GM23338 (cell line): ENCODE measurements at regions not wholly inside any gene's neighbourhood (a gene's known extent, or its start where the extent isn't known, plus 50 kb on each side); places are given as distances from the start of the nearest gene placed in this dataset.
"Not testable (repeated sequence)": the region's sequence is repeated elsewhere in the genome, so short reads cannot be mapped to it uniquely, and the experiment has no call there.

Experiments
- ATAC-seq: fragments of 200-7000 bp; cut with Tn5 transposase; 3 replicates; pipeline ENCODE4 v1.9.1; 2020
- DNase-seq: peaks from one replicate; pipeline ENCODE4 v3.0.0-alpha.2; 2015; ENCODE audit warnings: low spot score
- H2AFZ ChIP-seq: fragments of 200-600 bp; sonication (generic); 2 replicates; pipeline ENCODE4 v1.8.0; 2016; ENCODE audit warnings: antibody characterized with exemption, mild to moderate bottlenecking, moderate library complexity
- H3F3A ChIP-seq: fragments of 200-600 bp; sonication (generic); replicated peaks from 2 replicates; pipeline ENCODE4 v1.8.0; 2017; ENCODE audit warnings: antibody characterized with exemption, mixed run types, low read depth
- H3K27ac ChIP-seq: fragments of 200-600 bp; sonication (generic); 2 replicates; pipeline ENCODE4 v1.6.1; 2016; ENCODE audit warnings: low read depth
- H3K27me3 ChIP-seq: fragments of 200-600 bp; sonication (generic); 2 replicates; pipeline ENCODE4 v1.8.0; 2016; ENCODE audit warnings: mild to moderate bottlenecking, mixed run types, moderate library complexity; ENCODE audit not compliant: insufficient read depth
- H3K36me3 ChIP-seq: fragments of 200-600 bp; sonication (generic); 2 replicates; pipeline ENCODE4 v1.8.0; 2016; ENCODE audit warnings: mild to moderate bottlenecking; ENCODE audit not compliant: insufficient read depth
- H3K4me1 ChIP-seq: fragments of 200-600 bp; sonication (generic); 2 replicates; pipeline ENCODE4 v1.8.0; 2016; ENCODE audit warnings: mild to moderate bottlenecking, moderate library complexity; ENCODE audit not compliant: insufficient read depth
- H3K4me2 ChIP-seq: fragments of 200-600 bp; sonication (generic); 2 replicates; pipeline ENCODE4 v1.7.1; 2017; ENCODE audit warnings: mixed run types
- H3K4me3 ChIP-seq: fragments of 200-600 bp; sonication (generic); 2 replicates; pipeline ENCODE4 v1.6.1; 2016; ENCODE audit warnings: mixed run types
- H3K79me2 ChIP-seq: fragments of 200-600 bp; sonication (generic); replicated peaks from 2 replicates; pipeline ENCODE4 v1.8.0; 2017; ENCODE audit warnings: mild to moderate bottlenecking; ENCODE audit not compliant: insufficient read depth
- H3K9me2 ChIP-seq: fragments of 200-600 bp; sonication (generic); 2 replicates; pipeline ENCODE4 v1.8.0; 2017; ENCODE audit not compliant: insufficient read depth
- H4K20me1 ChIP-seq: fragments of 200-600 bp; sonication (generic); replicated peaks from 2 replicates; pipeline ENCODE4 v1.8.0; 2017; ENCODE audit warnings: mild to moderate bottlenecking; ENCODE audit not compliant: insufficient read depth
- H3K27ac Mint-ChIP-seq: 2 replicates; pipeline ENCODE4 v1.8.0; 2020; ENCODE audit warnings: inconsistent platforms, mild to moderate bottlenecking, moderate library complexity, mixed read lengths
- H3K27me3 Mint-ChIP-seq: 3 replicates; pipeline ENCODE4 v1.8.0; 2022; ENCODE audit warnings: low read depth, mild to moderate bottlenecking, moderate library complexity, mixed read lengths, inconsistent platforms; ENCODE audit not compliant: insufficient read depth, poor library complexity
- H3K36me3 Mint-ChIP-seq: 3 replicates; pipeline ENCODE4 v1.8.0; 2021; ENCODE audit warnings: low read depth, mild to moderate bottlenecking, inconsistent platforms, moderate library complexity, mixed read lengths
- H3K4me1 Mint-ChIP-seq: 3 replicates; pipeline ENCODE4 v1.8.0; 2020; ENCODE audit warnings: mild to moderate bottlenecking, inconsistent platforms, mixed read lengths
- H3K4me3 Mint-ChIP-seq: 3 replicates; pipeline ENCODE4 v1.8.0; 2021; ENCODE audit warnings: moderate library complexity, mild to moderate bottlenecking, inconsistent platforms, mixed read lengths
- H3K9me3 Mint-ChIP-seq: 3 replicates; pipeline ENCODE4 v1.8.0; 2020; ENCODE audit warnings: moderate library complexity, mild to moderate bottlenecking, inconsistent platforms, mixed read lengths
- ETS1 ChIP-seq: IDR thresholded peaks from 2 replicates; pipeline ENCODE4 v1.6.1; 2016; ENCODE audit warnings: antibody characterized with exemption
- EZH2 ChIP-seq: fragments of 200-600 bp; sonication (generic); IDR thresholded peaks from one replicate; pipeline ENCODE4 v1.8.0; 2017; ENCODE audit warnings: antibody characterized with exemption, mild to moderate bottlenecking, low read depth; ENCODE audit not compliant: unreplicated experiment
- EZH2phosphoT487 ChIP-seq: fragments of 200-600 bp; sonication (generic); IDR thresholded peaks from one replicate; pipeline ENCODE4 v1.8.1; 2018; ENCODE audit warnings: antibody characterized with exemption; ENCODE audit not compliant: unreplicated experiment
- NANOG ChIP-seq: IDR thresholded peaks from 2 replicates; pipeline ENCODE4 v1.6.1; 2016; ENCODE audit warnings: antibody characterized with exemption, borderline replicate concordance
- TF ChIP-seq, protein P1 (sequence below): fragments of 250-450 bp; sonication (Bioruptor Pico); IDR thresholded peaks from 2 replicates; pipeline ENCODE4 v1.5.0; 2020; ENCODE audit warnings: mild to moderate bottlenecking, moderate library complexity

GRCh38 chr2:116023026-116023425 lies 1580.6 kb downstream of the DPP10 start:
- no peaks in the 10 kb centered on the region for H4K20me1 ChIP-seq
- no peak overlapping the region for H3K4me2 ChIP-seq
- Mint-ChIP-seq H3K27ac (no peak overlapping the region), H3K4me3 (no peak overlapping the region), H3K27me3 (no peaks in the 10 kb centered on the region), H3K4me1 (peaks cover 2% of the 10 kb centered on the region; the same call in 1 of the 3 replicates), H3K36me3 (no peaks in the 10 kb centered on the region), H3K9me3 (no peaks in the 10 kb centered on the region)
- H2AFZ ChIP-seq = 0 out of 2 replicates have a peak overlapping the region, but pooled peaks have one; percentile 9
- H3F3A ChIP-seq = no peaks in the 10 kb centered on the region
- H3K27ac ChIP-seq = no peak overlapping the region
- no peaks in the 10 kb centered on the region for H3K9me2 ChIP-seq
- H3K4me1 ChIP-seq = no peaks in the 10 kb centered on the region
- ATAC-seq = no peak
- TF ChIP-seq EZH2 = no peak
- TF ChIP-seq NANOG = no peak
- TF ChIP-seq, protein P1, sequence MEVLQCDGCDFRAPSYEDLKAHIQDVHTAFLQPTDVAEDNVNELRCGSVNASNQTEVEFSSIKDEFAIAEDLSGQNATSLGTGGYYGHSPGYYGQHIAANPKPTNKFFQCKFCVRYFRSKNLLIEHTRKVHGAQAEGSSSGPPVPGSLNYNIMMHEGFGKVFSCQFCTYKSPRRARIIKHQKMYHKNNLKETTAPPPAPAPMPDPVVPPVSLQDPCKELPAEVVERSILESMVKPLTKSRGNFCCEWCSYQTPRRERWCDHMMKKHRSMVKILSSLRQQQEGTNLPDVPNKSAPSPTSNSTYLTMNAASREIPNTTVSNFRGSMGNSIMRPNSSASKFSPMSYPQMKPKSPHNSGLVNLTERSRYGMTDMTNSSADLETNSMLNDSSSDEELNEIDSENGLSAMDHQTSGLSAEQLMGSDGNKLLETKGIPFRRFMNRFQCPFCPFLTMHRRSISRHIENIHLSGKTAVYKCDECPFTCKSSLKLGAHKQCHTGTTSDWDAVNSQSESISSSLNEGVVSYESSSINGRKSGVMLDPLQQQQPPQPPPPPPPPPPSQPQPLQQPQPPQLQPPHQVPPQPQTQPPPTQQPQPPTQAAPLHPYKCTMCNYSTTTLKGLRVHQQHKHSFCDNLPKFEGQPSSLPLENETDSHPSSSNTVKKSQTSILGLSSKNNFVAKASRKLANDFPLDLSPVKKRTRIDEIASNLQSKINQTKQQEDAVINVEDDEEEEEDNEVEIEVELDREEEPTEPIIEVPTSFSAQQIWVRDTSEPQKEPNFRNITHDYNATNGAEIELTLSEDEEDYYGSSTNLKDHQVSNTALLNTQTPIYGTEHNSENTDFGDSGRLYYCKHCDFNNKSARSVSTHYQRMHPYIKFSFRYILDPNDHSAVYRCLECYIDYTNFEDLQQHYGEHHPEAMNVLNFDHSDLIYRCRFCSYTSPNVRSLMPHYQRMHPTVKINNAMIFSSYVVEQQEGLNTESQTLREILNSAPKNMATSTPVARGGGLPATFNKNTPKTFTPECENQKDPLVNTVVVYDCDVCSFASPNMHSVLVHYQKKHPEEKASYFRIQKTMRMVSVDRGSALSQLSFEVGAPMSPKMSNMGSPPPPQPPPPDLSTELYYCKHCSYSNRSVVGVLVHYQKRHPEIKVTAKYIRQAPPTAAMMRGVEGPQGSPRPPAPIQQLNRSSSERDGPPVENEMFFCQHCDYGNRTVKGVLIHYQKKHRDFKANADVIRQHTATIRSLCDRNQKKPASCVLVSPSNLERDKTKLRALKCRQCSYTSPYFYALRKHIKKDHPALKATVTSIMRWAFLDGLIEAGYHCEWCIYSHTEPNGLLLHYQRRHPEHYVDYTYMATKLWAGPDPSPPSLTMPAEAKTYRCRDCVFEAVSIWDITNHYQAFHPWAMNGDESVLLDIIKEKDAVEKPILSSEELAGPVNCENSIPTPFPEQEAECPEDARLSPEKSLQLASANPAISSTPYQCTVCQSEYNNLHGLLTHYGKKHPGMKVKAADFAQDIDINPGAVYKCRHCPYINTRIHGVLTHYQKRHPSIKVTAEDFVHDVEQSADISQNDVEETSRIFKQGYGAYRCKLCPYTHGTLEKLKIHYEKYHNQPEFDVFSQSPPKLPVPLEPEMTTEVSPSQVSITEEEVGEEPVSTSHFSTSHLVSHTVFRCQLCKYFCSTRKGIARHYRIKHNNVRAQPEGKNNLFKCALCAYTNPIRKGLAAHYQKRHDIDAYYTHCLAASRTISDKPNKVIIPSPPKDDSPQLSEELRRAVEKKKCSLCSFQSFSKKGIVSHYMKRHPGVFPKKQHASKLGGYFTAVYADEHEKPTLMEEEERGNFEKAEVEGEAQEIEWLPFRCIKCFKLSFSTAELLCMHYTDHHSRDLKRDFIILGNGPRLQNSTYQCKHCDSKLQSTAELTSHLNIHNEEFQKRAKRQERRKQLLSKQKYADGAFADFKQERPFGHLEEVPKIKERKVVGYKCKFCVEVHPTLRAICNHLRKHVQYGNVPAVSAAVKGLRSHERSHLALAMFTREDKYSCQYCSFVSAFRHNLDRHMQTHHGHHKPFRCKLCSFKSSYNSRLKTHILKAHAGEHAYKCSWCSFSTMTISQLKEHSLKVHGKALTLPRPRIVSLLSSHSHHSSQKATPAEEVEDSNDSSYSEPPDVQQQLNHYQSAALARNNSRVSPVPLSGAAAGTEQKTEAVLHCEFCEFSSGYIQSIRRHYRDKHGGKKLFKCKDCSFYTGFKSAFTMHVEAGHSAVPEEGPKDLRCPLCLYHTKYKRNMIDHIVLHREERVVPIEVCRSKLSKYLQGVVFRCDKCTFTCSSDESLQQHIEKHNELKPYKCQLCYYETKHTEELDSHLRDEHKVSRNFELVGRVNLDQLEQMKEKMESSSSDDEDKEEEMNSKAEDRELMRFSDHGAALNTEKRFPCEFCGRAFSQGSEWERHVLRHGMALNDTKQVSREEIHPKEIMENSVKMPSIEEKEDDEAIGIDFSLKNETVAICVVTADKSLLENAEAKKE (CRISPR knock-in tag) = no peak
- TF ChIP-seq ETS1 = no peak
- TF ChIP-seq EZH2phosphoT487 = no peak
- peak; percentile 19 for DNase-seq
- no peaks in the 10 kb centered on the region for H3K27me3 ChIP-seq
- no peaks in the 10 kb centered on the region for H3K36me3 ChIP-seq
- H3K4me3 ChIP-seq = no peak overlapping the region
- H3K79me2 ChIP-seq = no peaks in the 10 kb centered on the region

DNA sequence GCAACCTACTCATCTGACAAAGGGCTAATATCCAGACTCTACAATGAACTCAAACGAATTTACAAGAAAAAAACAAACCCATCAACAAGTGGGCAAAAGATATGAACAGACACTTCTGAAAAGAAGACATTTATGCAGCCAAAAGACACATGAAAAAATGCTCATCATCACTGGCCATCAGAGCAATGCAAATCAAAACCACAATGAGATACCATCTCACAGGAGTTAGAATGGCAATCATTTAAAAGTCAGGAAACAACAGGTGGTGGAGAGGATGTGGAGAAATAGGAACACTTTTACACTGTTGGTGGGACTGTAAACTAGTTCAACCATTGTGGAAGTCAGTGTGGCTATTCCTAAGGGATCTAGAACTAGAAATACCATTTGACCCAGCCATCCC lies 1596.3 kb downstream of the DPP10 start:
- DNase-seq, H4K20me1 ChIP-seq, H3K9me3 Mint-ChIP-seq, H3K4me1 Mint-ChIP-seq, H3K27me3 ChIP-seq, ATAC-seq, H3K27ac Mint-ChIP-seq, H3K36me3 ChIP-seq, H3K36me3 Mint-ChIP-seq, H3K4me3 Mint-ChIP-seq, H3K4me1 ChIP-seq, H3K79me2 ChIP-seq, H3K9me2 ChIP-seq, H3K4me2 ChIP-seq, H3K27ac ChIP-seq, H3K4me3 ChIP-seq, H2AFZ ChIP-seq, H3K27me3 Mint-ChIP-seq, H3F3A ChIP-seq: not testable (repeated sequence)
